HFF-Myc (cell line): ENCODE measurements at regions not wholly inside any gene's neighbourhood (a gene's known extent, or its start where the extent isn't known, plus 50 kb on each side); places are given as distances from the start of the nearest gene placed in this dataset.

Source experiments
- DNase-seq: peaks from one replicate; pipeline ENCODE4 v3.0.0-alpha.2; 2011; ENCODE audit warnings: low read depth; ENCODE audit errors: extremely low read depth
- H3K4me3 ChIP-seq: replicated peaks from 2 replicates; pipeline ENCODE4 v1.5.1; 2011; ENCODE audit warnings: low read depth, mild to moderate bottlenecking, control low read depth, low read length
- CTCF ChIP-seq: IDR thresholded peaks from 2 replicates; pipeline ENCODE4 v1.5.1; 2012; ENCODE audit warnings: mild to moderate bottlenecking, low read depth, low read length, control low read depth; ENCODE audit errors: missing control alignments

- TF ChIP-seq CTCF: no peak
- DNase-seq: no peak
- no peak overlapping the region for H3K4me3 ChIP-seq
Observed at GRCh38 chr9:19840953-19841352, 52.1 kb upstream of the SLC24A2 start.
